Erythroblast (primary cell): ENCODE measurements at regions not wholly inside any gene's neighbourhood (a gene's known extent, or its start where the extent isn't known, plus 50 kb on each side); places are given as distances from the start of the nearest gene placed in this dataset.
"Not testable (repeated sequence)": the region's sequence is repeated elsewhere in the genome, so short reads cannot be mapped to it uniquely, and the experiment has no call there.

Source experiments
- GATA1 ChIP-seq: IDR thresholded peaks from 2 replicates; pipeline ENCODE4 v1.6.1; 2011; ENCODE audit warnings: low read depth, mild to moderate bottlenecking, control low read depth, low read length, moderate library complexity
- POLR2A ChIP-seq: IDR thresholded peaks from 2 replicates; pipeline ENCODE4 v1.6.1; 2011; ENCODE audit warnings: mild to moderate bottlenecking, low read length

DNA sequence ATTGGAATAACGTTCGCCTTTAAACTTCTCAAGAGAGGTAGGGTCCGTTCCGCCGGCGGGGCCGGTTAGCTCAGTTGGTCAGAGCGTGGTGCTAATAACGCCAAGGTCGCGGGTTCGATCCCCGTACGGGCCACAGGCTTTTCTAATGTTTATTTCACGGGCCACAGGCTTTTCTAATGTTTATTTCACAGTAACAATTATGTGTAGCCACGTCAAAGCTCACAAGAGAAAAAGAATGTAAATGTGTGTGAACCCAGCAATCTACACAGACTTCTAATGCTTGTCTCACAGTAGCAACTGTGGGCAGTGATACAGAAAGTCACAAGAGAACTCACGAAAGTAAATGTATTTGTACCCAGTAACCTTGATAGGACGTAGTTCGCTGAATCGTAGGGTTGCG lies 121.0 kb upstream of the ZNF322 start:
- TF ChIP-seq POLR2A, GATA1: not testable (repeated sequence)
